HUES48 (cell line): ENCODE measurements at regions not wholly inside any gene's neighbourhood (a gene's known extent, or its start where the extent isn't known, plus 50 kb on each side); places are given as distances from the start of the nearest gene placed in this dataset.

Experiments
- H3K27ac ChIP-seq: one replicate; pipeline ENCODE4 v1.7.0; 2013; ENCODE audit warnings: low read depth, low read length, inconsistent platforms
- H3K27me3 ChIP-seq: 2 replicates; pipeline ENCODE4 v1.6.1; 2013; ENCODE audit warnings: mild to moderate bottlenecking, low read length; ENCODE audit not compliant: control insufficient read depth, insufficient read depth
- H3K36me3 ChIP-seq: 2 replicates; pipeline ENCODE4 v1.6.1; 2013; ENCODE audit warnings: low read length; ENCODE audit not compliant: control insufficient read depth, insufficient read depth
- H3K4me1 ChIP-seq: 2 replicates; pipeline ENCODE4 v1.6.1; 2013; ENCODE audit warnings: mild to moderate bottlenecking, low read length; ENCODE audit not compliant: control insufficient read depth, insufficient read depth
- H3K4me3 ChIP-seq: 2 replicates; pipeline ENCODE4 v1.5.1; 2013; ENCODE audit warnings: mild to moderate bottlenecking, low read depth, low read length
- H3K9ac ChIP-seq: 2 replicates; pipeline ENCODE4 v1.6.1; 2013; ENCODE audit warnings: mild to moderate bottlenecking, low read depth, low read length, moderate library complexity
- H3K9me3 ChIP-seq: 2 replicates; pipeline ENCODE4 v1.6.1; 2013; ENCODE audit warnings: low read length; ENCODE audit not compliant: control insufficient read depth, insufficient read depth

GRCh38 chr5:26674846-26675245, 363.5 kb downstream of the CDH9 start:
- H3K9me3 ChIP-seq, result no peaks in the 10 kb centered on the region; the same call in none of the 2 replicates
- H3K9ac ChIP-seq, result no peak overlapping the region
- no peaks in the 10 kb centered on the region for H3K27me3 ChIP-seq
- H3K4me3 ChIP-seq, result no peak overlapping the region
- no peak overlapping the region for H3K27ac ChIP-seq
- no peaks in the 10 kb centered on the region for H3K36me3 ChIP-seq
- H3K4me1 ChIP-seq, result no peaks in the 10 kb centered on the region

- H3K4me1 ChIP-seq, result no peaks in the 10 kb centered on the region
- H3K4me3 ChIP-seq, result no peak overlapping the region
- H3K9me3 ChIP-seq, result no peaks in the 10 kb centered on the region
These were observed 368.9 kb downstream of the CDH9 start for GRCh38 chr5:26669523-26669922.

GRCh38 chr5:26669031-26669430, 369.4 kb downstream of the CDH9 start:
- Histone ChIP-seq H3K27ac (no peak overlapping the region), H3K36me3 (no peaks in the 10 kb centered on the region), H3K27me3 (no peaks in the 10 kb centered on the region)

More at GRCh38 chr5:26669523-26669922, 368.9 kb downstream of the CDH9 start:
- H3K27me3 ChIP-seq, result no peaks in the 10 kb centered on the region
- no peak overlapping the region for H3K9ac ChIP-seq
- no peaks in the 10 kb centered on the region for H3K36me3 ChIP-seq
- H3K27ac ChIP-seq, result no peak overlapping the region

GRCh38 chr5:26666371-26666770, 372.0 kb downstream of the CDH9 start:
- no peak overlapping the region for H3K9ac ChIP-seq
- no peak overlapping the region for H3K27ac ChIP-seq

More at GRCh38 chr5:26669031-26669430, 369.4 kb downstream of the CDH9 start:
- Histone ChIP-seq H3K4me1 (no peaks in the 10 kb centered on the region), H3K4me3 (no peak overlapping the region), H3K9ac (no peak overlapping the region), H3K9me3 (no peaks in the 10 kb centered on the region)

GRCh38 chr5:26663500-26663899, 374.9 kb downstream of the CDH9 start:
- H3K27ac ChIP-seq, result no peak overlapping the region
- no peaks in the 10 kb centered on the region for H3K27me3 ChIP-seq
- H3K4me1 ChIP-seq, result no peaks in the 10 kb centered on the region
- no peak overlapping the region for H3K4me3 ChIP-seq
- no peak overlapping the region for H3K9ac ChIP-seq
- no peaks in the 10 kb centered on the region for H3K9me3 ChIP-seq
- H3K36me3 ChIP-seq, result no peaks in the 10 kb centered on the region

More at GRCh38 chr5:26666371-26666770, 372.0 kb downstream of the CDH9 start:
- no peaks in the 10 kb centered on the region for H3K9me3 ChIP-seq
- no peaks in the 10 kb centered on the region for H3K36me3 ChIP-seq
- no peak overlapping the region for H3K4me3 ChIP-seq
- H3K27me3 ChIP-seq, result no peaks in the 10 kb centered on the region
- H3K4me1 ChIP-seq, result no peaks in the 10 kb centered on the region

GRCh38 chr5:26662806-26663360, 375.5 kb downstream of the CDH9 start:
- Histone ChIP-seq H3K27ac (no peak overlapping the region), H3K9me3 (no peaks in the 10 kb centered on the region), H3K4me1 (no peaks in the 10 kb centered on the region), H3K9ac (no peak overlapping the region), H3K4me3 (no peak overlapping the region), H3K36me3 (no peaks in the 10 kb centered on the region), H3K27me3 (no peaks in the 10 kb centered on the region)

- Histone ChIP-seq H3K4me3 (no peak overlapping the region), H3K36me3 (no peaks in the 10 kb centered on the region), H3K9ac (no peak overlapping the region), H3K27me3 (no peaks in the 10 kb centered on the region), H3K4me1 (no peaks in the 10 kb centered on the region), H3K9me3 (no peaks in the 10 kb centered on the region), H3K27ac (no peak overlapping the region)
These were observed 378.3 kb downstream of the CDH9 start for GRCh38 chr5:26660116-26660515.

GRCh38 chr5:26649000-26649399, 389.4 kb downstream of the CDH9 start:
- Histone ChIP-seq H3K27me3 (no peaks in the 10 kb centered on the region), H3K9ac (no peak overlapping the region), H3K9me3 (no peaks in the 10 kb centered on the region), H3K36me3 (no peaks in the 10 kb centered on the region), H3K27ac (no peak overlapping the region), H3K4me1 (no peaks in the 10 kb centered on the region), H3K4me3 (no peak overlapping the region)

- no peak overlapping the region for H3K9ac ChIP-seq
- no peak overlapping the region for H3K27ac ChIP-seq
- H3K4me3 ChIP-seq, result no peak overlapping the region
- no peaks in the 10 kb centered on the region for H3K9me3 ChIP-seq
- H3K27me3 ChIP-seq, result no peaks in the 10 kb centered on the region
- H3K36me3 ChIP-seq, result no peaks in the 10 kb centered on the region
- no peaks in the 10 kb centered on the region for H3K4me1 ChIP-seq
These were observed 390.6 kb downstream of the CDH9 start for GRCh38 chr5:26647781-26648180.

- no peak overlapping the region for H3K27ac ChIP-seq
- H3K36me3 ChIP-seq, result no peaks in the 10 kb centered on the region
- H3K9me3 ChIP-seq, result no peaks in the 10 kb centered on the region
- no peaks in the 10 kb centered on the region for H3K4me1 ChIP-seq
- no peaks in the 10 kb centered on the region for H3K27me3 ChIP-seq
- H3K4me3 ChIP-seq, result no peak overlapping the region
- no peak overlapping the region for H3K9ac ChIP-seq
These were observed 392.7 kb downstream of the CDH9 start for GRCh38 chr5:26645659-26646058.

GRCh38 chr5:26641492-26641891, 396.9 kb downstream of the CDH9 start:
- Histone ChIP-seq H3K27ac (no peak overlapping the region), H3K36me3 (no peaks in the 10 kb centered on the region), H3K4me3 (no peak overlapping the region), H3K27me3 (no peaks in the 10 kb centered on the region), H3K9ac (no peak overlapping the region), H3K9me3 (no peaks in the 10 kb centered on the region), H3K4me1 (no peaks in the 10 kb centered on the region)
